Right cardiac atrium (tissue), 5 donors: ENCODE measurements at regions not wholly inside any gene's neighbourhood (a gene's known extent, or its start where the extent isn't known, plus 50 kb on each side); places are given as distances from the start of the nearest gene placed in this dataset.

Experiments
- ATAC-seq, 2 donors: fragments of 200-7000 bp; cut with Tn5 transposase; one replicate each; pipeline versions ENCODE4 v1.8.0 to v1.9.1; 2020; ENCODE audit warnings: moderate library complexity in 2 of 2, mild to moderate bottlenecking in 1 of 2
- DNase-seq, 3 donors: peaks; one replicate each; pipeline ENCODE4 v3.0.0-alpha.2; 2020
- H3K27ac ChIP-seq: one replicate; pipeline ENCODE4 v1.5.1; 2013; ENCODE audit warnings: mild to moderate bottlenecking, low read length, control low read depth, moderate library complexity
- H3K27me3 ChIP-seq: one replicate; pipeline ENCODE4 v1.6.1; 2013; ENCODE audit not compliant: control insufficient read depth, insufficient read depth
- H3K4me1 ChIP-seq: one replicate; pipeline ENCODE4 v1.6.1; 2013; ENCODE audit warnings: low read length; ENCODE audit not compliant: control insufficient read depth, insufficient read depth
- H3K4me3 ChIP-seq: one replicate; pipeline ENCODE4 v1.5.1; 2013; ENCODE audit warnings: low read length, control low read depth
- H3K9me3 ChIP-seq: one replicate; pipeline ENCODE4 v1.6.1; 2013; ENCODE audit warnings: low read length; ENCODE audit not compliant: control insufficient read depth
- WGBS: extraction: QIAGEN DNeasy Blood & Tissue Kit; methylation state at CpG from one replicate; pipeline ENCODE4 v1.1.7; 2013; 5-methylcytosine and 5-hydroxymethylcytosine counted together
- intact Hi-C, 4 donors: fragments of 100-400 bp; cut with DNase I; formaldehyde crosslinking; loops; one replicate each; pipeline versions ENCODE4 v1.11.0 to v1.14.0; 2022 to 2023
- donor health status: healthy with polysubstance abuse.
- donor health status: DM: no; HTN: yes; CAD: no.
- donor health status: DM: no; HTN: no; CAD: no.
- donor health status: DM: no; HTN: yes; CAD: no; lungs with severe emphysema.
- donor health status: DM: yes; HTN: yes; CAD: no.

DNA sequence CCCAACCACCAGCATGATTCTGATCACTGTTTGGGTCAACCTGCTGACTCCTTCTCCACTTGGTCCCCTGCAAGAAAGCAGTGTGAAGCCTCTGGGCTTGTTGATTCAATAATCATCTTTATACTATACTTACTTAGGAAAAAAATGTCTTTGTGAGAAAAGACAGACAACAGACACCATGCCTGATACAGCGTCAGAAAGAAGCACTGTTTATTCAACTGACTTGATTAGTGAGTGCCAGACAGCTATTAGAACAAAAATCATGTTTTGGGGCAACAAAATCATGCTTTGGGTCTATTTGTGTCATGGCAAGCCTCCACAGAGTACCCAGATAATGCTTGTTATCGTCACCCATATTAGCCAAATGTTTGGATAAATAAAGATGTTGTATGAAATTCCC, 58.7 kb upstream of the ATL2 start:
- Histone ChIP-seq H3K4me3 (no peak overlapping the region), H3K9me3 (no peaks in the 10 kb centered on the region), H3K27ac (no peak overlapping the region), H3K4me1 (no peaks in the 10 kb centered on the region), H3K27me3 (no peaks in the 10 kb centered on the region)
- DNase-seq, result no peak
- intact Hi-C loops, result no loop called here
- 71% methylated on average over 2 of the region's 2 CpGs for WGBS
- ATAC-seq, result no peak

GRCh38 chr2:38434595-38434994, 57.5 kb upstream of the ATL2 start:
- intact Hi-C loops, result no loop called here
- no peaks in the 10 kb centered on the region for H3K4me1 ChIP-seq
- H3K4me3 ChIP-seq, result no peak overlapping the region
- ATAC-seq (no peak), DNase-seq (no peak)
- no peaks in the 10 kb centered on the region for H3K27me3 ChIP-seq
- no peak overlapping the region for H3K27ac ChIP-seq
- no peaks in the 10 kb centered on the region for H3K9me3 ChIP-seq

DNA sequence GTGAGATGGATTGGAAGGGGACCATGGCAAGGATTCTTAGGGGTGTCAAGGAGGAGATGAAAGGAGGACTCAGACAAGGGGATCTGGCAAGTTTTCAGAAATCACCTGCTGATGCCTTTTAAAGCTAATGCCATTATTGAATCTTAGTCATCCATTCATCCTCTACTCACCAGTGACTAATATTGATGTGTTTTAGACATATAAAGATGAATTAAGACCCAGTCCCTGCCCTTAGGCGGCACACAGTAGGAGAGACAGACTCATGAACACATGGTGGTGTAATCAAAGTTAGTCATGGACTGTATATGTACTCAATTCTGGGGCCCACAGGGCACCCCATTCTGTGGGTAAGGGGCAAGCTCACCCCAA, 56.5 kb upstream of the ATL2 start:
- no peaks in the 10 kb centered on the region for H3K4me1 ChIP-seq
- intact Hi-C loops, result no loop called here
- WGBS, result 91% methylated on average over 1 of the region's 1 CpG
- H3K9me3 ChIP-seq, result no peaks in the 10 kb centered on the region
- ATAC-seq, result no peak
- no peak for DNase-seq
- no peaks in the 10 kb centered on the region for H3K27me3 ChIP-seq
- H3K27ac ChIP-seq, result no peak overlapping the region
- no peak overlapping the region for H3K4me3 ChIP-seq

- no peaks in the 10 kb centered on the region for H3K27me3 ChIP-seq
- 82% methylated on average over 8 of the region's 8 CpGs for WGBS
- peak; percentile 21 to 42 for ATAC-seq
- intact Hi-C loops, result no loop called here
- H3K4me3 ChIP-seq, result no peak overlapping the region
- no peaks in the 10 kb centered on the region for H3K9me3 ChIP-seq
- H3K4me1 ChIP-seq, result peaks cover 1% of the 10 kb centered on the region
- no peak overlapping the region for H3K27ac ChIP-seq
- no peak for DNase-seq
These were observed 55.9 kb upstream of the ATL2 start for GRCh38 chr2:38432820-38433606.

DNA sequence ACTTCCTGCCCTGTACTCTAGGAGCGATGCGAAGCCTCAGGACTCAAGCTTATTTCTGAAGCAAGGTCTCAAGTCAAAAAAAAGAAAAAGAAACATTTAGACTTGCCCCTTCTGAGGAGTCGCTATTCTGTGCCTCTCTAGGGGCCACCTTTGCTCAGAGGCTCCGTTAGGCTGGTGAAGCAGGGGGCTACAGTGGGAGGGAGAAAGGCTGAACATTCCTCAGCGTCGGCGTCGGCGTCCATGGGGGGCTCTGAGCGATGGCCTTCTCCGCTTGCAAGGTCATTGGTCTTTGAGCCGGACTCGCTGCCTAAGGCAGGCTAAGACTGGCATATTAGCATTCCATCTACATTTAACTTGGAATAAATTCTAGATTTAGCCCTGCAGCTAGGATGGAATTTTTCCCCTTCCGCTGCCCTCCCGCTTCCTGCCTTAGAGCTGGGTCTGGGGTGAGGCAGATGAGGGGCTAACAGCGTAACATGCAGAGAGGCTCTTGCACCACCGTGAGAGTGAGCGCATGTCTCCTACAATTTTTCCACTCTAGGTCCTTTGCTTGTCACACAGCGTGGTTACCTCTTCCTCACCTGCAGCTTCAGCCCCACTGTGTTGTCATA, 53.6 kb upstream of the ATL2 start:
- no peak for DNase-seq
- peaks cover 3% of the 10 kb centered on the region for H3K4me1 ChIP-seq
- H3K27ac ChIP-seq, result no peak overlapping the region
- ATAC-seq, result no peak
- no peaks in the 10 kb centered on the region for H3K9me3 ChIP-seq
- 73% methylated on average over 19 of the region's 19 CpGs for WGBS
- no peaks in the 10 kb centered on the region for H3K27me3 ChIP-seq
- H3K4me3 ChIP-seq, result no peak overlapping the region
- intact Hi-C loops, result no loop called here

GRCh38 chr2:38430196-38430595, 53.1 kb upstream of the ATL2 start:
- no peak for ATAC-seq
- Histone ChIP-seq H3K9me3 (no peaks in the 10 kb centered on the region), H3K27ac (no peak overlapping the region), H3K27me3 (no peaks in the 10 kb centered on the region), H3K4me3 (no peak overlapping the region), H3K4me1 (peaks cover 3% of the 10 kb centered on the region)
- intact Hi-C loops, result no loop called here
- no peak for DNase-seq
- WGBS, result 87% methylated on average over 7 of the region's 7 CpGs

DNA sequence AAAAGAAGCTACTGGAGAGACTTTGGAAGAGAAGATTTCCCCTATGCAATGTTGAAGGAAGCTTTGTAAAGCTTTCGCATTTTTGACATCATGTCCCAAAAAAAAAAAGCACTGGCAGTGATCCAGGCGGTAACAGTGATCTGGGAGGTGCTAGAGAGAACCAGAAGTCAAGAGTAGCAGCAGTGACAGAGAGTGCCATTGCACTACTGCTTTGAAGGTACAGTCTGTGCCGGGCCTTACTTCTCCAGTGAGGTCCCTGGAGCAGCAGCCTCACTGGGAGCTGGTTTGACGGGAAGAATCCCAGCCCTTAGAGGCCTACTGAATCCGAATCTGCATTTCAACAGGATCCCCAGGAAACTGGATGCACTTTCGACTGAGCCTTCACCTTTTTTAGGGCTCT, 50.9 kb upstream of the ATL2 start:
- ATAC-seq, result peak; percentile 59 to 64
- 70% methylated on average over 6 of the region's 6 CpGs for WGBS

DNA sequence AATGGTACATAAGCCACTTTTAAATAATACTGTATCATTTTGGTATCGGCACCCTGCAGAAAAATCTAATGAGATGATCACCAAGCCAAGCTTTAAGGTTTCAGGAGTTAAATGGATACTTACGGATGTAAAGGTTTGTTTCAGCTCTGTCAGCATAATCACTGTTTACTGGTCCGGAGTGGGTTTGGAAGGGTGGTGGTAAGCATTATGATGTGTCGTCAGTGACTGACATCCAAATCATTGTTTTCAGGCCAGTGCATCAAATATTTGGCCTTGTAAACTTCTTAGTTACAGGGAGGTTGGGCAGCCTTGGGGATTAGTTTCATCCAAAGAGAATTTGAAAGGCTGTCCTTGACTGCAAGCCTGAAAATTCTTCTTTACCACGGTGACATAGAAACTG, 50.0 kb upstream of the ATL2 start:
- no peak for ATAC-seq
- DNase-seq, result no peak
- Histone ChIP-seq H3K9me3 (no peaks in the 10 kb centered on the region), H3K4me3 (no peak overlapping the region), H3K4me1 (peaks cover 3% of the 10 kb centered on the region), H3K27ac (no peak overlapping the region), H3K27me3 (no peaks in the 10 kb centered on the region)
- intact Hi-C loops, result no loop called here
- WGBS, result 76% methylated on average over 5 of the region's 5 CpGs

More for the DNA sequence above, 50.9 kb upstream of the ATL2 start:
- no peak for DNase-seq
- H3K27ac ChIP-seq, result no peak overlapping the region
- no peaks in the 10 kb centered on the region for H3K27me3 ChIP-seq
- peaks cover 3% of the 10 kb centered on the region for H3K4me1 ChIP-seq
- H3K9me3 ChIP-seq, result no peaks in the 10 kb centered on the region
- H3K4me3 ChIP-seq, result no peak overlapping the region
- intact Hi-C loops, result no loop called here
